Loucy (cell line): ENCODE measurements at regions not wholly inside any gene's neighbourhood (a gene's known extent, or its start where the extent isn't known, plus 50 kb on each side); places are given as distances from the start of the nearest gene placed in this dataset.

Experiments
- EZH2phosphoT487 ChIP-seq: fragments of 200-600 bp; IDR thresholded peaks from 2 replicates; pipeline ENCODE4 v1.6.1; 2018; ENCODE audit warnings: antibody characterized with exemption, mild to moderate bottlenecking, moderate library complexity, borderline replicate concordance
- TF ChIP-seq, protein P1 (sequence below): fragments of 200-600 bp; sonication (generic); conservative IDR thresholded peaks from 2 replicates; pipeline ENCODE4 v1.5.1; 2014; ENCODE audit warnings: mild to moderate bottlenecking, antibody characterized with exemption, low read length

DNA sequence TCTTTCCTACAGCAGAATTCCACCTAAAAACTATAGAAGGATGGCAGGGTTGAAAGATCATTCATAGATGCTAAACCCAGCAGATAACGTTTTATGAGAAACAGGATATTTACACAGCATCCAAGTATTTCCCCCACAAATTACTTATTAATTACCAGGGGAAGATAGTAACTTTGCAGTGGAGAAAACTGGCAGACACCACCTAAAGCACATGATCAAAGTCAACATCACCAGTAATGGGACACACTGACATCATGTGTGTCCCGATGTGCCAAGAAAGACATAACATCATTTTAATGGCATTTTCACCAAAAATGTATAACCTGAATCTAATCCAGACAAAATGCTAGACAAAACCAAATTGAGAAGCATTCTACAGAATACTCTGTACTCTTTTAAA, 220.4 kb upstream of the THBS1 start:
- TF ChIP-seq, protein P1, sequence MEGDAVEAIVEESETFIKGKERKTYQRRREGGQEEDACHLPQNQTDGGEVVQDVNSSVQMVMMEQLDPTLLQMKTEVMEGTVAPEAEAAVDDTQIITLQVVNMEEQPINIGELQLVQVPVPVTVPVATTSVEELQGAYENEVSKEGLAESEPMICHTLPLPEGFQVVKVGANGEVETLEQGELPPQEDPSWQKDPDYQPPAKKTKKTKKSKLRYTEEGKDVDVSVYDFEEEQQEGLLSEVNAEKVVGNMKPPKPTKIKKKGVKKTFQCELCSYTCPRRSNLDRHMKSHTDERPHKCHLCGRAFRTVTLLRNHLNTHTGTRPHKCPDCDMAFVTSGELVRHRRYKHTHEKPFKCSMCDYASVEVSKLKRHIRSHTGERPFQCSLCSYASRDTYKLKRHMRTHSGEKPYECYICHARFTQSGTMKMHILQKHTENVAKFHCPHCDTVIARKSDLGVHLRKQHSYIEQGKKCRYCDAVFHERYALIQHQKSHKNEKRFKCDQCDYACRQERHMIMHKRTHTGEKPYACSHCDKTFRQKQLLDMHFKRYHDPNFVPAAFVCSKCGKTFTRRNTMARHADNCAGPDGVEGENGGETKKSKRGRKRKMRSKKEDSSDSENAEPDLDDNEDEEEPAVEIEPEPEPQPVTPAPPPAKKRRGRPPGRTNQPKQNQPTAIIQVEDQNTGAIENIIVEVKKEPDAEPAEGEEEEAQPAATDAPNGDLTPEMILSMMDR: no peak
- no peak for TF ChIP-seq EZH2phosphoT487
